Glomerular visceral epithelial cell (primary cell): ENCODE measurements at regions not wholly inside any gene's neighbourhood (a gene's known extent, or its start where the extent isn't known, plus 50 kb on each side); places are given as distances from the start of the nearest gene placed in this dataset.
"Not testable (repeated sequence)": the region's sequence is repeated elsewhere in the genome, so short reads cannot be mapped to it uniquely, and the experiment has no call there.

ENCODE experiments used
- DNase-seq: peaks from one replicate; pipeline ENCODE4 v3.0.0-alpha.2; 2016; ENCODE audit errors: extremely low spot score

DNA sequence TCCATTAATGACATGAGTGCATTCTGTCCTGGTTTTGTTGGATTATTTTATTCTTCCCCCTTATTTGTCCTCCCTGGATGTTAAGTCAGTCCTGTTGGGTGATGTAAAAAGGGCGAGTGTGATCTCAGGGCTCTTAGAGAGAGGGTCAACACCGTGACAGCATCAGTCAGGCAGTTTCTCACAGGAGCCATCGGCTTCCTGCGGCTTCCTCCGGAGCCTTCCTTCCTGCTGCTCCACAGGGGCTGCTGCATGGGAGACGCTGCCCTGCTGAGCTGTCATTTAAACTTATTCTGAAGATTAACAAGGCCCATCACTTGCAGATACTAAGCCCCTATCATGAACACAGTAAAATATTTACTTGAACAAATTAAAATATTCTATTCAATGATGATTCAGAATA is 211.3 kb downstream of the SPATA31A1 start:
- not testable (repeated sequence) for DNase-seq

DNA sequence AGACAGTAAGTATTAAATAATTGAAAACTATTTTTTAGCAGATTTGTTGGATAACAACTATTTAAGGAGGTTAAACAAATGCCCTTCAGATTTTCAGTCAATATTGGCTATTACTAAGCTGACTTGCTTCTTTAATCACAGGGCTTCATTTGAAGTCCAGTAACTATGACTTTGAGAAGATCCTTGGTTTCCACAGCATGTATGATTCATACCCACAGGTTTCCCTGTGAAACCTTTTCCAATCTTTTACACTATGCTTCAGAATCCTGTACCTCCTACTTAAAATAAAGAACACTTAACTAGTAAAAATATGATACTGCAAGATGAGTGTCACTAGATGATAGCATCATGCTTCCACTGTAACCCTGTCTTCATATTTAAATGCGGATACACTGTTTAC is 211.9 kb downstream of the SPATA31A1 start:
- DNase-seq: not testable (repeated sequence)

DNA sequence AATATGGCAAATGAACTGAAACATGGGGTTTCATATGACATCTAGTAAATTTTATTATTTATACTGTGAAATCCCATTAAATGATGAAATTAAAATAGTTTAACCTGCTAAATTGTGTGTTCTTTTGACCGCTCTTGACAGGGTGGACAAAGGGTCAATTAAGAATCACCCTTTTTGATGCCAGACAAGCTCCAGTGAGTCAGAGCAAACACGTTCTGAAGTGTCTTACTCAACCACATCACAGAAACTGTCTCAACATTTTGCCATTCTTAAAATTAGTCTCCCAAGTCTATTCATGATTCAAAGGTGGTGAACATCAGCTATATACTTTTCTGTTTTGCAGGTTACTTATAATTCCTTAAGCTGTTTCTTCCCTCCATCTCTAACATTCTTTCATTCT is 213.4 kb downstream of the SPATA31A1 start:
- not testable (repeated sequence) for DNase-seq

DNA sequence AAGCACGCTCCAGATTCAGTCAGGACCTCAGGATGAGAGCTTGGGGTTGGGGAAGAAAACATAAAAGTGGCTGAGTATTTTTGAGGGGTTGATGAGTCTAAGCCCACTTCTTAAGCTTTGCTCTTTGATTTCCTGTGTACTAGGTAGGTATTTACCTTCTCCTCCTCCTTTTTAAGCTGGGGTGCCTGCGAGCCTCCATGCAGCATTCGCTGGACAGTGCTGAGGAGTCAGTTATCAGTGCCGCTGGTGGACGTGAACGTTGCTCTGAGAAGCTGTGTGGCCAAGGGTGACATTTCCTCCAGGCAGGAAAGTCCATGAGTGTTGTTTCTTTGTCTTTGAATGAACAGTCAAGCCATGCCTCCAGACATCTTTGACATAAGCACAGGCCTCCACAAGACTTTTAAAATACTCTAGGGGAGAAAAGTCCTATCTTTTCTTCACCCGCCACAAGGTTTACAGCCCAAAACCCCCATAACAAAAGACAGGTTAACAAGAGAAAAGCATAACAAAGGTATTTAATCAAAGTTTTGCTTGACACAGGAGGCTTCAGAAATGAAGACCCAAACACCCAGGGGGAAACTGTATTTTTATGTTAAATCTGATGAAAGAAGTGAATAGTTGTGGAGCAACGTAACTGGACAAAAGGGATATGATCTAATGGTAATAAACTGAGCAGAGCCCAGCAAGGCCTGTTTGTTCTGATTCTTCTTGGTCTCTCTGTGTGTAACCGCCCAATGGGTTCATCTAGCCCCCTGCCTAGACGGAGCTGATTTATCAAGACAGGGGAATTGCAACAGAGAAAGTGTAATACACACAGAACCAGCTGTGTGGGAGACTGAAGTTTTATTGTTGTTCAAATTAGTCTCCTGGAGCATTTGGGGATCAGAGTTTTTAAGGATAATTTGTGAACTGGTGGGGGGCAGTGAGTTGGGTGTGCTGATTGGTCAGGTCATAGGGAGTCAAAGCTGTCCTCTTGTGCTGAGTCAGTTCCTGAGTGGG is 217.9 kb downstream of the SPATA31A1 start:
- not testable (repeated sequence) for DNase-seq

DNA sequence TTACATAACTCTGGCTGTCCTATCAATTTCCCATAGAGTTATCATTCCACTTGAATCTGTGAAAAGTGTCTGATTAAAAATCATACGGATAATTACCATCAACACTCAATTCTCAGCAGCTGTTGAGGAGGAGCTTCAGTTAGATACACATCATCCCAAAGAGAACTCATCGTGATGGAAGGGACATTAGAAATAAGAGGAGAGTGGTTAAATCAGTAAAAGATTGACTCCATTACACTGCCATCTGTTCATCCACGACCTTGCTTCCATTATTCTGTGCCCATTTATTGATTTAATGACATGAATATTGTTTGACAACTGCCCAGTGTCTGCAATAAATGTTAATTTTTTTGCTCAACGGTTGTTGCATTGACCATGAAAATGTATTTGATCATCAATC is 223.5 kb downstream of the SPATA31A1 start:
- DNase-seq: not testable (repeated sequence)

DNA sequence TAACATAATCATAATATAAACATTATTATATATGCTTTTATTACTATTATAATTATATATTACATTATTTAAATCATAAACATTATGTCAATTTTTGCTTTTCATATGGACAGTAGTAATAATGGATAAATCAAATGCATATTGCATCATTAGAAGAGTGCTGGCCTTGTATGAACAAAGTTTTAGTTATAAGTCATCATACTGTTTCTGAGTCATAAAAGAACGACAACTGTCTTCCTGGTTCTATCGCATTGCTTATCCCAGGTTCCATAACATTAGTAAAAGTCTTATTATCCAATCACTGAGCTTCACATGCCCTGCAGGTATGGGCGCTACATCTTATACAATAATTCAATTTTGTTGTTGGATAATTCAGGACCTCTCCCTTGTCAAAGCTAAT is 225.8 kb downstream of the SPATA31A1 start:
- DNase-seq: not testable (repeated sequence)

DNA sequence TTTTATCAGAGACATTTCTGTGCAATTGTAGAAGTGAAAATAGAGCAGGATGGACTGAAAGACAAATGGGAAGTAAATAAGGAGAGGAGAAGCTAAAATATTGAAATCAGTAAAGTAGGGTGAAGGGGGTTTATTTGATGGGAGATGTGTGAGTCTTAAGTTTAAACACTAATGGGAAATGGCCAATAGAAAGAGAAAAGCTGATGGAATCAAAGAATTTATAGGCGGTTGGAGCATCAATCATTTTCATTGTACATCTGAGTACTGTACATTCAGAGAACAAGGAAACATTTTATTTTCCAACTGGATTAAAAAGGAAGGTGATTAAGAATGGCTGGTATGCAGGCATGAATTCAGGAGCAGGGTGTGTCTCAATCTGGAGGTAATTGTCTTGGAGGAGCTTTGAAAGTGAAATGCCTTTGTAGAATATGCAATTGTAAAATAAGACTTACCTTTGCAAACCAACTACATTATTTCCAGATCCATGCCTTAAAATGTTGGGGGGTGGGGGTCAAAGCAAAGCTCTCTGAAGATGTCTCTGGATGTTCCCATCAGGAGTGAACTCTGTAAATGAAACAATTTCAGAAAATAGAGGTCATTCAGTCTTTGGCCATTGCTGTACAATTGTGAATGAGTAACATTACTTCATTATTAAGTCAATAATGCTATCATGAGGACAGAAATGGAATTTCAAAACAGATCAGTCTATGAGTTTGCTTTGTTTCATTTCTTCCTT is 227.4 kb downstream of the SPATA31A1 start:
- DNase-seq: not testable (repeated sequence)

DNA sequence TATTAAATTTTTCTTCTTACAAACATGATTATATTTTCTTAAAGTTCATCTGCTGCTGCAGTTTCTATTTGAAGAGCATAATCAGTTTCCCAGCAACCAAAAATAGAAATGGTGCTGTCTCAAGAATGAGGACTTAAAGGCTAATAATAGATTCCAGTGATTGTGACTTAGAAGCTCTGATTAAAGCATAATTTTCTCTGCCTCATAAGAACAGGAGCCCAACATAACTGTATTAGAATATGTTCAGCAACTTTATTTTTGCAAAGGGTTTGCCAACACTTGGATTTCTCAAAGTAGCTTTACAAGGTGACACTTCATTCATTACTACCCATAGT is 227.9 kb downstream of the SPATA31A1 start:
- DNase-seq: not testable (repeated sequence)

DNA sequence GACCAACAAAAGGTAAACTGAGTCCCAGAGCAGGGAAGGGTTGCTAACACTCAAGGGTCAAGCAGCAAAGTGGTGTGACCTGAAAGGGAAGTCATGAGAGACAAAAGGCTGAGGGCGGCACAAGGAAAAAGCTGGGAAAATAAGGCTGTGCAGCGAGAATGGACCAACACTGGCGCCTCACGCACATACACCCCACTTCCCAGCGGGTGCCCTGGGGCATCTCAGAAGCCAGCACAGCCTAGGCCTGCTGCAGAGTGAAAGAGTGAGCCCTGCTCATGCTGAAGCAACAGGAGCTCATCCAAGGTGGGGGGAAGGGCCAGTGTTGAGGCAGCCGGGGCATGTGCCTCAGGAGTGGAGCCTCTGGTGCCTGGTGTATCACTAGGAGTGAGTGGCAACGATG is 229.8 kb downstream of the SPATA31A1 start:
- DNase-seq: not testable (repeated sequence)

DNA sequence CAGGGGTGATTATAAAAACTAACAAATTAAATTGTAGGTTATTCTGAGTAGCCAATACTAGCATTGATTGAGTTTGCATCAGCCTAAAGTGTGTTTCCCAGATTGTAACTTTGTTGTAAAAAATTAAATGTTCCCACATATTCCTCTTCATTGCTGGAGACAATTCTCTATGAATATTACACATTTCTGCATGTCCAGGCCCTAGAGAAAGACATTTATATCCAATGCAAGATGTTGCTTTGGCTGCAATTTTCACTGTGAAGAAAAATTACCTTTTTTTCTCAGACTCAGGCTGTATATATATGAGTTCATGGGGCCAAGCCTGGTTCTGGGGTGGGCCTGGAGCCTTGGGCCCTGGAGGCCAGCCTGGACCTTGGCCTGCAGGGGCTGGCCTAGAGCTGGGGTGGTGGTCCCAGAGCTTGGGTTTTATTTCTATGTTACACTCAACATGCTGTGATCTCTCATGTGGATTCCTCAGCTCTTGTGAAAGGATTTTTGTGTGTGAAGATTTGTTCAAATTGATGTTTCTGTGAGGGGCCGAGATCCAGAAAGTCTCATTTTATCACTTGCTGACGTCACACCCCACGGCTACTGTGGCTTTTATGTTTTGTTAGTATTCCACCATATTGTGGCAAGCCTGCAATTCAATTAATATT is 232.5 kb downstream of the SPATA31A1 start:
- no peak for DNase-seq

DNA sequence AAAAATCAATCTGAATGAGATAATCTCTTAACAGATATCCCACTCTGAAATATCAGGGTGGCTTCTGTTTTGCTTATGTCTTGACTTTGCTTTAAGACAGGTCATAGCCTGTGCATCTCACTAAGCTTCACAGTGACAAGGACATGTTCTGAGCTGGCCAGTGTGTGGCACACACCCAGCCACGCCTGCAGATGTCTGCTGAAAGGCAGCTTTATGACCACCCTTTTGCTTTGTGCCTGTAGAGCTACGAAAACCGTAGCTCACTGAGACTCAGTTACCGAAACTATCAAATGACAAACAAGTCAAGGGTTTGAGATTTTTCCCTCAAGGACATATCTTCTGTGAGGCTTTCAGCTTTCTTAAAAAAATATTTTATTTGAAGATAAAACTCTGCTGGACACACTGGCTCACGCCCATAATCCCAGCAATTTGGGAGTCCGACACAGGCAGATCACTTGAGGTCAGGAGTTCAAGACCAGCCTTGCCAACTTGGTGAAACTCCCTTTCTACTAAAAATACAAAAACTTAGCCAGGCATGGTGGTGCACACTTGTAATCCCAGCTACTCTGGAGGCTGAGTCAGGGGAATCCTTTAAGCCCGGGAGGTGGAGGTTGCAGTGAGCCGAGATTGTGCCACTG is 233.2 kb downstream of the SPATA31A1 start:
- no peak for DNase-seq

DNA sequence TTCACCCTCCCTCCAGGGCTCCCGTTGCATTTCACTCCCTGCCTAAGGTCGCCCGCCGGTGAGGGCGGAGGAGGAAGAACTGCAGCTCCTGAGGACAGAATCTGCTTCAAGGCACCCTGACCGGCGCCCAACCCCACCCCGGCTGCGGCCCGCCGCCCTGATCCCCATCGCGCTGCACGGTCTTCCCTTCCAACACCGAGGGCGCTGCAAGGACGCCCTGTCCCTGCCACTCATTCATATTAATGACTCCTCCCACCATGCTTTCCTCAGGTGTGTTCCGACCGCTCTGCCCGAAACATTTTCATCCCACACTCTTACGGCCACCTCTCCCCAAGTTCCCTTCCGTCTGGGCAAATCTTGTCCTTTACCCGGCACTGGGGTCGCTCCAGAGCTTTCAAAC is 248.6 kb downstream of the SPATA31A1 start:
- not testable (repeated sequence) for DNase-seq

DNA sequence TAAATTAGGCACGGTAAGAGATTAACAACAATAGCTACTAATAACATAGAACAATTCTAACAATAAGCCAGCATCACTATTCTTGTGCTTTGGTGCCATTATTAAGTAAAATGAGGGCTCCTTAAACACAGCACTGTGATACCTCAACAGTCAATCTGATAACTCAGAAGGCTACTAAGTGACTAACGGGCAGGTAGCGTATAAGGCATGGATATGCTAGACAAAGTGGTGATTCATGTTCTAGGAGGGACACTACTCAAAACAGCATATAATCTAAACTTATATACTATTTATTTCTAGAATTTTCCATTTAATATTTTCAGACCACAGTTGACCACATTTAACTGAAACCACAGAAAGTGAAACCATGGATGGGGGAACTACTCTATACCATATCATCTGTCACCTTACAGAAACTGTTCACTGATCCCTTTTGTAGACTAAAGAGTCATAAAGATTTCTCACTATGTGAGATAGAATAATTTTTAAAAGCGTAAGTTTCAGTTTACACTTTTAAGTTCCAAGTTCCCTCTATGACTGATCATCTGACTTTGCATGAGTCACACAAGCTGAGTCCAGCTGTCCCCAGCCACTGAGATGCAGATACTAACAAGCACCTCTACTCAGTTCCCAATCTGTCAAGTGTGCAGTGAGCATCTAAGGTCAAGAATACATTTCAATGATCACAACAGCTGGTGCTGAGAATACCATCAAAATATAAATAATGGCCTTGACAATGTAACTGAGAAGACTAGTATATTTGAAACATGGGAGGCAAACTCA is 256.2 kb downstream of the SPATA31A1 start:
- not testable (repeated sequence) for DNase-seq

DNA sequence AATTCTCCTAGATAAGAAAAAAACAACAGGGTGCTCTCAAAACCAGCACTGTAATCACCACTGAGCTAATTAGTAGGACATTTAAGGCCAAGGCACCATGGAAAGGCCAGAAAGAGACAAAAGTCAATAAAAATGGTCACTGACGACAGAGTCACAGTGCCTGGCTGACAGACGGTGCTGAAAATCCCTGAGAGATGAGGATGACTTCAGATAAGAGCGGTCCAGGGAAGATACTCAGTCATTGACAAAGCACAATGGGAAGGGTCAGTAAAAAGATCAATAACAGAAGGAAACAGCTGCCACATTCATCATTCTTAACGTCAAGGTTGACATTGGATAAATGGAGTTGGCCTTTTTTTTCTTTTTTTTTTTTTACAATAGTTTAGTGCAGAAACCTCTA is 261.0 kb downstream of the SPATA31A1 start:
- not testable (repeated sequence) for DNase-seq

DNA sequence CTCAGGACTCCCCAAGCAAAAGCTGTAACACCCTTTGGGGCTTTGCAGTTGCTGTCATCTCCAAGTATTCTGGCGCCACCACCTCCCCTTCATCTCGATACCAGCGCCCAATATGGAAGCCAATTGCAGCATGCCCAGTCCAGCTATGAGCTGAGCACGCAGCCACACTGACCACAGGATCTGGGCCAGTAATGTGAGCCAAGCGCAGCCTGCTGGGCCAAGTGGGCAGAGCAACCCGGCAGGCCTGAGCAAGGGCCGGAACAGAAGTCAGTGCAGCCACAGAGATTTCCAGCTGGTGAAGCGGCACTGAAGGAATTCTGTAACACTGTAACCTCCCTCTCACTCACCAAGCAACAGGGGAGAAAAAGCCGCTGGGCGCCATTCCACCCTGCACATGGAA is 268.6 kb downstream of the SPATA31A1 start:
- DNase-seq: not testable (repeated sequence)

DNA sequence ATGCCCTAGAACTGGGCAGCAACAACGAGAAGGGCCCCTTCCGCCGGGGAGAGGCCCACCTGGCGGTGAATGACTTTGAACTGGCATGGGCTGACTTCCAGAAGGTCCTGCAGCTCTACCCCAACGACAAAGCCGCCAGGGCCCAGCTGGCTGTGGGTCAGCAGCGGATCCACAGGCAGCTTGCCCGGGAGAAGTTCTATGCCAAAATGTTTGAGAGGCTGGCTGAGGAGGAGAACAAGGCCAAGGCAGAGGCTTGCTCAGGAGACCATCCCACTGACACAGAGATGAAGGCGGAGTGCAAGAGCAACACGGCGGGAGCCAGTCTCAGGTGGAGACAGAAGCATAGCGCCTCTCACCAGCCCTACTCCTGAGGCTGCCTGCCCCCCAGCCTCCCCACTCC is 276.6 kb downstream of the SPATA31A1 start:
- not testable (repeated sequence) for DNase-seq

DNA sequence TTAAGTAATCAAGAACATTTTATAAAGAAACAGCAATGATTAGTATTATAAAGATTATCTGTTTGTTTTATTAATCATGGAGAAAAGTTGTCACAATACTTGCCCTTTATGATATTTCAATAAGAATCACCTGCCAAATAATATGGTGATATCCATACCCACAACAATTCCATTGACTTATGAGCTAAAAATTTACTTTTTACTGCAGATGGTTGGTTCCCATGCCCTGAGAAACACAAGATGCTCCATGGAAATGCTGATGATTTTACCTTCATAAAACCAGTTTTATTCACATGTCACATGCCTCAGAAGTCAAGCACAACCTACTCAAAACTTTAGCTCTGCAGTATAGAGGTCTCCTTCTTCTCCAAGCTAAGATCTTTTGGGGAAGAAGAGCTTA is 293.6 kb downstream of the SPATA31A1 start:
- not testable (repeated sequence) for DNase-seq

DNA sequence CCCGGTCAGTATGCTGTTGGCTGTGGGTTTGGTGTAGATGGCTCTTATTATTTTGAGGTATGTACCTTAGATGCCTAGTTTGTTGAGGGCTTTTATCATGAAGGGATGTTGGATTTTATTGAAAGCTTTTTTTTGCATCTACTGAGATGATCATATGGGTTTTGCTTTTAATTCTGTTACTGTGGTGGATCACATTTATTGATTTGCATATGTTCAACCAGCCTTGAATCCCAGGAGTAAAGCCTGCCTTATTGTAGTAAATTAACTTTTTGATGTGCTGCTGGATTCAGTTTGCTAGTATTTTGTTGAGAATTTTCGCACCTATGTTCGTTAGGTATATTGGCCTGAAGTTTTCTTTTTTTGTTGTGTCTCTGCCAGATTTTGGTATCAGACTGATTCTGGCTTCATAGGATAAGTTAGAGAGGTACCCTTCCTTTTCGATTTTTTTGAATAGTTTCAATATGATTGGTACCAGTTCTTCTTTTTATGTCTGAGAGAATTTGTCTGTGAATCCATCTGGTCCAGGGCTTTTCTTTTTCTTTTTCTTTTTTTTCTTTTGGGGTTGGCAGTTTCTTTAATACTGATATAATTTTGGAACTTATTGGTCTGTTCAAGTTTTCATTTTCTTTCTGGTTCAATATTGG is 301.6 kb downstream of the SPATA31A1 start:
- DNase-seq: not testable (repeated sequence)

DNA sequence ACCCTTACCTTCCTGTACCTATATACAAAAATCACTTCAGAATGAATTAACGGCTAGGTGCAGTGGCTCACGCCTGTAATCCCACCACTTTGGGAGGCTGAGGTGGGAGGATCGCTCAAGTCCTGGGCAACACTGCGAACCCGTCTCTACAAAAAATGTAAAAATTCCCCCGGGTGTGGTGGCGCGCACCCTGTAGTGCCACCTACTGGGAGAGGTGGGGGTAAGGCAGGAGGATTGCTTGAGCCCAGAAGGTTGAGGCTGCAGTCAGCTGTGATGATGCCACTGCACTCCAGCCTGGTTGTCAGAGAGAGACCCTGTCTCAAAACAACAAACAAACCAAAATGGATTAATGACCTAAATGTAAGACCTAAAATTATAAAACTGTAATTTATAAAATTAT is 307.6 kb downstream of the SPATA31A1 start:
- not testable (repeated sequence) for DNase-seq

DNA sequence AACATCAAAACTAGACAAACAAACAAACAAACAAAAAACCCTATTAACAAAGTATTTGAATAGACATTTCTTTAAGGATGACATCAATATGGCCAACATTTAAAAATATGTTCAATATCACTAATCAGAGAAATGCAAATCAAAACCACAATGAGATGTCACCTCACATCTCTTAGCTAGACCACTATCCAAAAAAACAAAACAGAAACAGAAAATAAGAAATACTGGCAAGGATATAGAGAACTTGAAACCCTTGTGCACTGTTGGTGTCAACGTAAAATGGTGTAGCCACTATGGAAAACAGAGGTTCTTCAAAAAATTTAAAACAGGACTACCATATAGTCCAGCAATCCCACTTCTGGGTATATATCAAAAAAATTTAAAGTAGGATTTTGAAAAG is 308.2 kb downstream of the SPATA31A1 start:
- DNase-seq: not testable (repeated sequence)
